ENCODE measurements at regions not wholly inside any gene's neighbourhood (a gene's known extent, or its start where the extent isn't known, plus 50 kb on each side); places are given as distances from the start of the nearest gene placed in this dataset.
A peak's percentile ranks its signal among the peaks of the same experiment; 100 is the strongest.
"Not testable (repeated sequence)": the region's sequence is repeated elsewhere in the genome, so short reads cannot be mapped to it uniquely, and the experiment has no call there.

- no peak for DNase-seq (ENCODE audit: low read depth)
Observed at GRCh38 chr6:166724576-166724975, 97.5 kb upstream of the RPS6KA2 start.

- DNase-seq (ENCODE audit: low read depth) = no peak
Observed at GRCh38 chr6:166722785-166723184, 95.7 kb upstream of the RPS6KA2 start.

GRCh38 chr6:166721576-166721975, 94.5 kb upstream of the RPS6KA2 start:
- no peak for DNase-seq (ENCODE audit: low read depth)

GRCh38 chr6:166720856-166721255, 93.8 kb upstream of the RPS6KA2 start:
- DNase-seq (ENCODE audit: low read depth) = no peak

GRCh38 chr6:166719019-166719418, 92.0 kb upstream of the RPS6KA2 start:
- no peak for DNase-seq (ENCODE audit: low read depth)

GRCh38 chr6:166718516-166718915, 91.5 kb upstream of the RPS6KA2 start:
- DNase-seq (ENCODE audit: low read depth) = no peak

GRCh38 chr6:166716910-166717617, 90.0 kb upstream of the RPS6KA2 start:
- no peak for DNase-seq (ENCODE audit: low read depth)

GRCh38 chr6:166715992-166716391, 88.9 kb upstream of the RPS6KA2 start:
- no peak for DNase-seq (ENCODE audit: low read depth)

- no peak for DNase-seq (ENCODE audit: low read depth)
Observed at GRCh38 chr6:166715065-166715464, 88.0 kb upstream of the RPS6KA2 start.

GRCh38 chr6:166714581-166714980, 87.5 kb upstream of the RPS6KA2 start:
- no peak for DNase-seq (ENCODE audit: low read depth)

- no peak for DNase-seq (ENCODE audit: low read depth)
Observed at GRCh38 chr6:166714187-166714510, 87.1 kb upstream of the RPS6KA2 start.

- DNase-seq (ENCODE audit: low read depth) = peak; percentile 11
Observed at GRCh38 chr6:166713434-166714186, 86.6 kb upstream of the RPS6KA2 start.

GRCh38 chr6:166712286-166713228, 85.5 kb upstream of the RPS6KA2 start:
- no peak for DNase-seq (ENCODE audit: low read depth)

GRCh38 chr6:166710084-166710483, 83.0 kb upstream of the RPS6KA2 start:
- no peak for DNase-seq (ENCODE audit: low read depth)

- DNase-seq (ENCODE audit: low read depth) = no peak
Observed at GRCh38 chr6:166708460-166708859, 81.4 kb upstream of the RPS6KA2 start.

GRCh38 chr6:166707045-166707444, 80.0 kb upstream of the RPS6KA2 start:
- no peak for DNase-seq (ENCODE audit: low read depth)

- no peak for DNase-seq (ENCODE audit: low read depth)
Observed at GRCh38 chr6:166705069-166705468, 78.0 kb upstream of the RPS6KA2 start.

GRCh38 chr6:166704171-166704570, 77.1 kb upstream of the RPS6KA2 start:
- DNase-seq (ENCODE audit: low read depth) = no peak

GRCh38 chr6:166703149-166703710, 76.2 kb upstream of the RPS6KA2 start:
- DNase-seq (ENCODE audit: low read depth) = no peak

GRCh38 chr6:166701424-166701823, 74.4 kb upstream of the RPS6KA2 start:
- DNase-seq (ENCODE audit: low read depth) = not testable (repeated sequence)

GRCh38 chr6:166700871-166701270, 73.8 kb upstream of the RPS6KA2 start:
- DNase-seq (ENCODE audit: low read depth) = not testable (repeated sequence)

GRCh38 chr6:166697113-166697512, 70.1 kb upstream of the RPS6KA2 start:
- DNase-seq (ENCODE audit: low read depth) = no peak
